Activated naive CD8-positive, alpha-beta T cell treated with anti-CD3 and anti-CD28 coated beads, Interleukin-2, amount 10 ng/mL, durations not matched to agents 7 days and 5 days (primary cell): ENCODE measurements at regions not wholly inside any gene's neighbourhood (a gene's known extent, or its start where the extent isn't known, plus 50 kb on each side); places are given as distances from the start of the nearest gene placed in this dataset.
"Not testable (repeated sequence)": the region's sequence is repeated elsewhere in the genome, so short reads cannot be mapped to it uniquely, and the experiment has no call there.

Experiments
- ATAC-seq: fragments of 150-1000 bp; cut with Tn5 transposase; one replicate; pipeline ENCODE4 v1.10.0; 2021; ENCODE audit warnings: low read depth, moderate library complexity
- POLR2A ChIA-PET: fragments of 350-600 bp; sonication (Branson Sonifier 250); formaldehyde crosslinking; loops from one replicate; lab custom pipeline; 2021; ENCODE audit warnings: antibody characterized with exemption; lab: Charles Lee
- DNase-seq: peaks from one replicate; pipeline ENCODE4 v3.0.0; 2021
- H3K27ac Mint-ChIP-seq: one replicate; pipeline ENCODE4 v1.8.0; 2022; ENCODE audit warnings: mild to moderate bottlenecking, mixed read lengths
- H3K27me3 Mint-ChIP-seq: one replicate; pipeline ENCODE4 v1.8.0; 2022; ENCODE audit warnings: mild to moderate bottlenecking, moderate library complexity, mixed read lengths
- H3K36me3 Mint-ChIP-seq: one replicate; pipeline ENCODE4 v1.8.0; 2021; ENCODE audit warnings: mild to moderate bottlenecking, mixed read lengths
- H3K4me1 Mint-ChIP-seq: one replicate; pipeline ENCODE4 v1.8.0; 2021; ENCODE audit warnings: mixed read lengths
- H3K4me3 Mint-ChIP-seq: one replicate; pipeline ENCODE4 v1.8.0; 2022; ENCODE audit warnings: mild to moderate bottlenecking, moderate library complexity, mixed read lengths
- H3K9me3 Mint-ChIP-seq: one replicate; pipeline ENCODE4 v1.8.0; 2021; ENCODE audit warnings: mixed read lengths

DNA sequence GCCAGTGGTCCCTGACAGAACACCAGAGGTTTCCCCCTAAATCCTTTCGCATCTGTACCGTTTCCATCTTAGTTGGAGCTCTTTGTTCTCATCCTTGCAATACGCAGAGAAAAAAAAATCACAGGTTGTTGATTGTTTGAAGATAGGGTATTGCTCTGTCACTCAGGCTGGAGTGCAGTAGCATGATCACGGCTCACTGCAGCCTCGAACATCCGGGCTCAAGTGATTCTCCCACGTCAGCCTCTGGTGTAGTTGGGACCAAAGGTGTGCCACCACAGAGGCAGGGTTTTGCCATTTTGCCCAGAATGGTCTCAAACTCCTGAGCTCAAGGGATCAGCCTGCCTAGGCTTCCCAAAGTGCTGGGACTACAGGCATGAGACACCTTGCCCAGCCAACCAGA lies 185.9 kb downstream of the FAM72C start:
- H3K4me1 Mint-ChIP-seq, POLR2A ChIA-PET, H3K9me3 Mint-ChIP-seq, H3K27me3 Mint-ChIP-seq, H3K36me3 Mint-ChIP-seq, DNase-seq, H3K27ac Mint-ChIP-seq, H3K4me3 Mint-ChIP-seq, ATAC-seq: not testable (repeated sequence)

DNA sequence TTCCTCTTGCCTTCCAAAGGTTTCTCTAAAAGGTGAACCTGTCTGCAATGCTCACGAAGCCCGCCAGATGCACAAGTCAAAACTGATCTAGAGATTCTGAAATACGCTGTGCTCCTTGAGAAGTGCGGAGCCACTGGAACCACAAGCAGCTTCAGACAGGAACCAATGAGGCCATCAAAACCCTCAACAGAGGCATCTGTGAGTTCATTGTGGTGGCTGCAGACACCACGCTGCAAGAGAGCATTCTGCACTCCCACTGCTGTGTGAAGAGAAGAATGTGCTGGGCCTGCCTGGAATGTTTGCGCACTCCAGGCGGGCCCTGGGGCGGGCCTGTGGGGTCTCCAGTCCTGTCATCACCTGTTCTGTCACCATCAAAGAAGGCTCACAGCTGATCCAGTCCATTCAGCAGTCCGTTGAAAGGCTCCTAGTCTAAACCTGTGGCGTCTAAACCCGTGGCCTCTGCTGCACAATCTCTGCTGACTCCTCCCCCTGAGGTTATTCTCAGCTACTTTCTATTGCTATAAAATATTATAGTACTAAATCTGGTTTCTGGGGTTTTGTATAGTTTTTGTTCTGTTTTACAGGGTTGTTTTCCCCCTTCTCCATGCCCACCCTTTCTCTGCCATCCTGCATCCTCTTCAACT lies 187.4 kb downstream of the FAM72C start:
- DNase-seq, H3K27ac Mint-ChIP-seq, H3K4me3 Mint-ChIP-seq, POLR2A ChIA-PET, H3K4me1 Mint-ChIP-seq, H3K36me3 Mint-ChIP-seq, H3K9me3 Mint-ChIP-seq, H3K27me3 Mint-ChIP-seq: not testable (repeated sequence)
- peak; percentile 89 for ATAC-seq

DNA sequence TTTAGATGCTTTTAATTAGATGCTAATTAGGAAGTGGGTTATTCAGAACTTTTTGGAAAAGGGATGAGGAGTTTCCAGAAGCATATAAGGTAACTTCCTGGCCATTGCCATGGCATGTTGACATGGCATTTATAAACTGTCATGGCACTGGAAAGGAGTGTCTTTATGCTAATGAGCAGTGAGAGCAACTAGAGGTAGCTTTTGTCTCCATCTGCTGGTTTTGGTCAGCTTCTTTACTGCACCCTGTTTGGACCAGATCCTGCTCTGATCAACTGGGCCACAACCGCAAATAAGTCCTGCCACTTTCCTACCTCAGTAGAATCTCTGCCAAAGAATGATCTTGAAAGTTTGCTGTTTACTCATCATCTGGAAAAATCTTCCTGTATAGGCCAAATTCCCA lies 193.6 kb downstream of the FAM72C start:
- H3K27ac Mint-ChIP-seq, H3K9me3 Mint-ChIP-seq, H3K4me1 Mint-ChIP-seq, POLR2A ChIA-PET, H3K4me3 Mint-ChIP-seq, DNase-seq, H3K36me3 Mint-ChIP-seq, H3K27me3 Mint-ChIP-seq: not testable (repeated sequence)
- ATAC-seq: peak; percentile 50

DNA sequence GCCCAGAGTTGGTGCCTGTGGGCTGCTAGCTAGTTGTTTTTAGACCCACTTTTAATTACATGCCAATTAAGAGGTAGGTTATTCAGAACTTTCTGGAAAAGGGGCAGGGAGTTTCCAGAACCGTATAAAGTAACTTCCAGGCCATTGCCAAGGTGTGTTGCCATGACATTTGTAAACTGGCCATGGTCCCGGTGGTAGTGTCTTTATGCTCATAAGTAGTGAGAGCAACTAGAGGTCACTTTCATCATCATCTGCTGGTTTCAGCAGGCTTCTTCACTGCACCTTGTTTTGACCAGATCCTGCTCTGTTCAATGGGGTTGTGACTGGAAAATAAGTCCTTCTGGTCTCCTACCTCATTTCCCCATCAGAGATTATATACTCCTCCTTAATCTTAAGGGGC lies 207.0 kb downstream of the FAM72C start:
- POLR2A ChIA-PET, H3K9me3 Mint-ChIP-seq, H3K27me3 Mint-ChIP-seq, DNase-seq, ATAC-seq, H3K27ac Mint-ChIP-seq, H3K4me1 Mint-ChIP-seq, H3K36me3 Mint-ChIP-seq, H3K4me3 Mint-ChIP-seq: not testable (repeated sequence)

DNA sequence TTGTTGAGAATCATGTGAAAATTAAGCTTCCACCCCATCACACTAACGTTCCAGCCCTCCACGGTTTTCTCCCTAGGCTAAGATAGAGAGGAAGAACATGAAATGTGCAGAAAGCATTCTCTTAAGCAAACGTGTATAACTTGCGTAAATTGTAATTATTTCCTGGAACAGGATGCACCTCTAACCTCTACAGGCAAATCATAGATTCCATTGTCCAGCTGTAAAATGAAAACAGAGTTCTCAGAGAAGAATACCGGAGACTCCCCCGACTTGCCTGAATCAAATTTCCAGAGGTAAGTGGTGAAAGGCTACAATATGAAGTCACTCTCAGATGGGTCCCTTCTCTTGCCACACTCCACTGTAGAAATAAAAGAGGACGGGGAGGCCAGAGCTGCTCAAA lies 211.4 kb downstream of the FAM72C start:
- H3K27me3 Mint-ChIP-seq, POLR2A ChIA-PET, ATAC-seq, H3K9me3 Mint-ChIP-seq, H3K4me1 Mint-ChIP-seq, DNase-seq, H3K4me3 Mint-ChIP-seq, H3K36me3 Mint-ChIP-seq, H3K27ac Mint-ChIP-seq: not testable (repeated sequence)

DNA sequence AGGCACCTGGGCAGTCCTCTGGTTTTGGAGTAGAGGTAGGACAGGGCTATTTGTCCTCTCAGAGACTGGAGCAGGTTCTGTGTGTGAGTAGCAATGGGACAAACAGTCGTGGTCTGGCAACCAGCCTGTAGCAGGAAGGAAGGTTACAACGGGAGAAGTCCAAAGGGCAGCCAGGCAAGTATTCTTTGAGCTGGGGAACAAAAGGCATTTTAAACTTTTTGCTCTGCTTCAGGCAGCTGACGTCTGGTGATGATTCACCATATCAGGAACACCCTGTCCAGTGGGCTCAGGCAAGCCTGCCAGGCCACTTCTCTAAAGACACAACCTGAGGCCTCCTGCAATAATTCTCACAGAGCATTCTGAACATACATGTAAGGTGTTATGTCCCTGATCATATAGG lies 215.8 kb downstream of the FAM72C start:
- H3K36me3 Mint-ChIP-seq, ATAC-seq, H3K27ac Mint-ChIP-seq, H3K4me1 Mint-ChIP-seq, H3K27me3 Mint-ChIP-seq, DNase-seq, H3K4me3 Mint-ChIP-seq, POLR2A ChIA-PET, H3K9me3 Mint-ChIP-seq: not testable (repeated sequence)

DNA sequence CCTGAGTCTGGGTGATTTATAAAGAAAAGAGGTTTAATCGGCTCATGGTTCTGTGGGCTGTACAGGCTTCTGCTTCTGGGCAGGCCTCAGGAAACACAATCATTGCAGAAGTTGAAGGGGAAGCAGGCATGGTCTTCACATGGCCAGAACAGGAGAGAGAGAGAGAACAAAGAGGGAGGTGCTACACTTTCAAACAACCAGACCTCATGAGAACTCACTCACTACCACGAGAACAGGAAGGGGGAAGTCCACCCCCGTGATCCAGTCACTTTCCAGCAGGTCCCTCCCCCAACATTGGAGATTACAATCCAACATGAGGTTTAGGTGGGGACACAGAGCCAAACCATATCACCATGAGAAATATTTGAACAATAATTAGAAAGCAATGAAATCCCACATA lies 222.9 kb downstream of the FAM72C start:
- Mint-ChIP-seq H3K9me3 (no peaks in the 10 kb centered on the region), H3K27ac (no peak overlapping the region), H3K4me3 (no peak overlapping the region), H3K4me1 (no peaks in the 10 kb centered on the region), H3K27me3 (no peaks in the 10 kb centered on the region), H3K36me3 (no peaks in the 10 kb centered on the region)
- no peak for ATAC-seq
- no peak for DNase-seq
- POLR2A ChIA-PET: no interaction called here

DNA sequence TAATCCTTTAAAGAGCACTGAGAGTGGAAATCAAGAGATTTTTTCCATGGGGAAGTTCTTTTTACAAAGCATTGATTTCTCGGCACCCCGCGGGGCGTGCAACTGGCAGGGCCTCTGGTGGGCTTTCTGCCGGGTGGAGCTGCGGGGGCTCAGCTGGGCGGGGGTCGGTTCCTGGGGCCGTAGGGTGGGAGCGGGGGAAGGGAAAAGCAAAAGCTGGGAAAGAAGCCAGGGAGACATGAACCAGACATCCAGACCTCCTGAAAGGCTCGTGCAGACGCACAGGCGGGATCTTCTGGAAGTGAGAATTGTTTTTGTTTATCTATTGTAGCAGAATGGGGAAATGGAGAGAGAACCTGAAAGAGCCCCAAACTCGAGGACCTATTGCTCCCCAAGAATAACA lies 235.2 kb downstream of the FAM72C start:
- no peak for DNase-seq
- Mint-ChIP-seq H3K27me3 (peaks cover 14% of the 10 kb centered on the region), H3K4me1 (no peaks in the 10 kb centered on the region), H3K27ac (no peak overlapping the region), H3K36me3 (no peaks in the 10 kb centered on the region), H3K9me3 (no peaks in the 10 kb centered on the region), H3K4me3 (no peak overlapping the region)
- POLR2A ChIA-PET: no interaction called here
- no peak for ATAC-seq

DNA sequence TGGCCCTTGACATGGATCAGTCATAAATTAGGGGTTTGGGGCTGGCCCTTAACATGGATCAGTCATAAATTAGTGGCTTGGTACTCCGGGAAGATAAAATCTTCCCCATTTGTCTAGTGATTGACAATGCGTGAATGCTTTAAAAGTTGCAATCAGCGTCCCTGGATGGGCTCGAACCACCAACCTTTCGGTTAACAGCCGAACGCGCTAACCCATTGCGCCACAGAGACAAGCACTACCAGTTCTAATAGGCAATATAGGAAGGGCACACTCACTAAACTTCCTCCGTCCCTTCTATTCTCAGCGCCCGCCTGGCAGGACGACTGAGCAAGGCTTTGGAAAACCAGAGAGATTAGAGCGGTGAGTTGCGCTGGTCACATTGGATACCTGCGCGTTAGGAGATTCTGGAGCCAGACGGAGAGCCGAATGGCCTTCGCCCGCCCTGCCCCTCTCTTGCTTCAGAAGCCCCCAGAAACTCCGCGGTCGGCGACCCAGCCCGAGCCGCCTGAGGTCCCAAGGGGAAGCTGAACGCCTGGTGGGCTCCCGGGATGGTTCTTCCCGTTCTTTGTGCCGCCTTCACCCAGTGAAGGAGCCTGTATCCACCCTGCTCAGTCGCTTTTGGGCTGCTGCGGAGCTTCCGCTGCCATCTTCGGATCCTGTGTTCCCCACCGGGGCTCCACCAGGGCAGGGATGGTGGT lies 235.9 kb downstream of the FAM72C start:
- Mint-ChIP-seq H3K27ac (no peak overlapping the region), H3K4me3 (no peak overlapping the region), H3K27me3 (peaks cover 14% of the 10 kb centered on the region), H3K9me3 (no peaks in the 10 kb centered on the region), H3K36me3 (no peaks in the 10 kb centered on the region), H3K4me1 (no peaks in the 10 kb centered on the region)
- no peak for ATAC-seq
- DNase-seq: no peak
- POLR2A ChIA-PET: no interaction called here

DNA sequence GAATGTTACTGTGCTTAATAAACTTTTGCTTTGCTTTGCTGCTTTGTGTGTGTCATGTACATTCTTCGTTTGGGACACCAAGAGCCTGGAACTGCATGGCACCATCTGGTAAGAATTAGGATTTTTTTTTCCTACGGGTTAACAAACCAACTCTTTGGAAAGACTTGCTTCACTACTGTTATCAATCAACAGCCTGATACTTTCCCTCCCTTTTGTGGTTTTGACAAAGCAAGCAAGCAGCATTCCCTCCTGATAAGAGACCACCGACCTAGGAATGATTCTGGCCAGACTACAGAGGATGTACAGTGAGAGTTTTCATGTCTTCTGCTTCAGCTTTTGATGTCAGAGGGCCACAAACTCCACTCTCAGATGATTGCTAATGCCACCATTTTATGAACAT lies 237.5 kb downstream of the FAM72C start:
- ATAC-seq, H3K4me1 Mint-ChIP-seq, H3K36me3 Mint-ChIP-seq, H3K27ac Mint-ChIP-seq, POLR2A ChIA-PET, H3K4me3 Mint-ChIP-seq, H3K9me3 Mint-ChIP-seq, DNase-seq: not testable (repeated sequence)
- H3K27me3 Mint-ChIP-seq: peaks cover 14% of the 10 kb centered on the region

DNA sequence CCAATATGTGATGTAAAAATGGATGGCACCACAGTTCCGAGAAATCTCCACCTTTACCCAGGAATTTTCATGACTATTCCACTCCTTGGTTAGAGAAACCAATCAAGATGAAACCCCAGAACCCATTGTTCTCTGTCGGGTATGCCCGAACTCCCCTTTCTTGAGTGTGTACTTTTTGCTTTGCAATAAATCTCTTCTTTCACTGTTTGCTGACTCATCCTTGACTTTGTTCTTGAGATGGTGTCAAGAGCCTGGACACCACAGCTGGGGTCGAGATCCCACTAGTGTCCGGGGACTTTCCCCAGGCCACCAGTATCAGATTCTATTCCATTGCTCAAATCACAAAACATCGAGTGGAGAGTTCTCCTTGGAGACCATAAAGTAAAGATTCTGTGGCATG lies 240.9 kb downstream of the FAM72C start:
- H3K9me3 Mint-ChIP-seq, H3K4me3 Mint-ChIP-seq, H3K36me3 Mint-ChIP-seq, DNase-seq, H3K4me1 Mint-ChIP-seq, POLR2A ChIA-PET, H3K27ac Mint-ChIP-seq, ATAC-seq: not testable (repeated sequence)
- peaks cover 12% of the 10 kb centered on the region for H3K27me3 Mint-ChIP-seq

DNA sequence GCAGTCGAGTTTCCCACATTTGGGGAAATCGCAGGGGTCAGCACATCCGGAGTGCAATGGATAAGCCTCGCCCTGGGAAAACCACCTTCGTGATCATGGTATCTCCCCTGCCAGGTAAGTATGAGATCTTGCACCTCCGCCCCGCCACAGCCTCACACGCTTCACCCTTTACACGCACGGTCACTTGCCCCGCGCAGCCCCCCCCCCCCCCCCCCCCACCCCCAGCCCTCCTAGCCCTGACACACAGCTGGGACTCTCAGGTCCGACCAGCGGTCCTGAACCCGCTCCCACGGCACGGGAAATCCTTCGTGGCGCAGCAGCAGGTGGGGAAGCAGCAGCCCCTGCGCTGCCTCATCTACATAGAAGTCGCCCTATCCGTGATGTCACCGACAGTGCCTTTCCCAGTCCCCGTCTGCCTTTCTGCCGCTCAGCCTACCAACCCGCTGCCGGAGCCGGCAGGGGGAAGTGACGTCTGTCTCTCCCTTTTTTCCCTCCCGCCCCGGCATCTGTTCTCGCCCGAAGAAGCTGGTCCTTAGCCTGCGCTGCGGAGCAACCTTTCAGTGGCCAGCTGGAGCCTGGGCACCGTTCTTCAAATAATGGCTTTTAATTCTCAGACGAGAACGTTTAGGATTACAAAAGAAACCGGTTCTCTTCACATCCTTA lies 242.2 kb downstream of the FAM72C start:
- ATAC-seq: peak; percentile 50
- H3K9me3 Mint-ChIP-seq, H3K36me3 Mint-ChIP-seq, DNase-seq, H3K27me3 Mint-ChIP-seq, POLR2A ChIA-PET, H3K4me1 Mint-ChIP-seq, H3K27ac Mint-ChIP-seq, H3K4me3 Mint-ChIP-seq: not testable (repeated sequence)

DNA sequence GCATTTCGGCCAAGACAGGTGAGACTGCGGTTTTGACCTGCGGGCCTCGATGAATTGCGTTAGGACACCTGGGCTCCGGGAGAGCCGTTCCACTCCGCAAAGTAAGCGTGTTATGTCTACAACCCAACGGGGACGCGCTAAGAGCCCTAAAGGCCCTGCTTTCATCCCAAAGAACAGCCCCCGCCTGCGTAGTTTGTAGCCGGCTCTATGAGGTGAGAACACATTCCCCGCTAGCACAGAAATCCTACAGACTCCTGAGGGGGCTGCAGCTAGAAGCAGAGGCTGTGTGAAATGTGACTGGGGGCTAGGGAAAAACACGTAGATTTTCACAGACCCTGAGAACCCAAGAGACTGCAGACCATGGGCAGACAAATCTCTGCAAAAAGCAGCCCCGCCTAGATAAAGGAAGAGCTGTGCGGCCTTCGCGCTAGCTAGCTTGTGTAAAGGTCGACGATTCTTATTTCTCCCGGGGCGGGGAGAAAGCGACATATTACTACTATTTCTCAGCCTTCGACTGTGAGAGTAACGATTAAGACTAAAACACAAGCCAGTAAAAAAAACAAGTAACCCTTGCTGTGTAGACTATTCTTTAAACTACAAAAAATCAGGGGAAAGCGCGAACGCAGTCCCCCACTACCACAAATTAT lies 242.9 kb downstream of the FAM72C start:
- DNase-seq, POLR2A ChIA-PET, H3K27me3 Mint-ChIP-seq, H3K4me1 Mint-ChIP-seq, H3K27ac Mint-ChIP-seq, H3K4me3 Mint-ChIP-seq, H3K36me3 Mint-ChIP-seq, H3K9me3 Mint-ChIP-seq: not testable (repeated sequence)
- peak; percentile 95 for ATAC-seq

DNA sequence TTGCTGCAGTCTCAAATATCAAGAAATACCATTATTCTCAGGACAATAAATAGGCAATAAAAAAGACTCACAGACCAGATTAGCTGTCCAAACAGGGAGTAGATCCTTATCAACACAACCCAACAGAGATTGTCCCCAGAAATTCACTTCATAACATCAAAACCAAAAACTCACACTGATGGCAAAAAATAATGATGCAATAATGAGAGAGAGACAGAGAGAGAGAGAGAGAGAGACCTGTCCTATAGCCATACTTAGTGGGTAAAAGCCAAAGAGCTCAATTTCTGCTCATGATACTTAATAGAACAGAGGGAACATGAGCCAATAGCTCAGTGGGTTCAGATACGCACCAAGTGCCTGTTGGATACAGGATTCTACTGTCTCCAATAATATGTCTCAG lies 244.5 kb downstream of the FAM72C start:
- H3K4me3 Mint-ChIP-seq: no peak overlapping the region
- H3K36me3 Mint-ChIP-seq: no peaks in the 10 kb centered on the region

More for the DNA sequence above, 244.5 kb downstream of the FAM72C start:
- peaks cover 6% of the 10 kb centered on the region for H3K27me3 Mint-ChIP-seq
- no peaks in the 10 kb centered on the region for H3K4me1 Mint-ChIP-seq
- H3K27ac Mint-ChIP-seq: no peak overlapping the region
- ATAC-seq: no peak
- H3K9me3 Mint-ChIP-seq: no peaks in the 10 kb centered on the region
- POLR2A ChIA-PET: no interaction called here
- DNase-seq: no peak
